SK-N-MC (cell line): ENCODE measurements at regions not wholly inside any gene's neighbourhood (a gene's known extent, or its start where the extent isn't known, plus 50 kb on each side); places are given as distances from the start of the nearest gene placed in this dataset.

ENCODE experiments used
- EZH2 ChIP-seq: fragments of 200-600 bp; sonication (generic); IDR thresholded peaks from one replicate; pipeline ENCODE4 v1.6.1; 2017; ENCODE audit warnings: antibody characterized with exemption
- FOXP2 ChIP-seq: optimal IDR thresholded peaks from 2 replicates; pipeline ENCODE3; 2011; ENCODE audit warnings: mild to moderate bottlenecking, moderate library complexity; ENCODE audit not compliant: insufficient read depth; ENCODE audit errors: extremely low read length, control extremely low read depth
- POLR2AphosphoS5 ChIP-seq: IDR thresholded peaks from 2 replicates; pipeline ENCODE4 v1.6.1; 2012; ENCODE audit warnings: mild to moderate bottlenecking, low read depth, low read length, borderline replicate concordance

GRCh38 chr2:239647052-239647819 lies 246.4 kb upstream of the HDAC4 start:
- TF ChIP-seq EZH2 (no peak), POLR2AphosphoS5 (no peak), FOXP2 (no peak)
